ENCODE measurements at regions not wholly inside any gene's neighbourhood (a gene's known extent, or its start where the extent isn't known, plus 50 kb on each side); places are given as distances from the start of the nearest gene placed in this dataset.

- no peak for TF ChIP-seq POLR2A (IDR thresholded peaks at IDR 0.05; ENCODE audit: low read depth, low read length)
- TF ChIP-seq POLR2AphosphoS5 (IDR thresholded peaks at IDR 0.05; ENCODE audit: low read depth, low read length), result no peak
Observed at GRCh38 chr7:156089222-156089621, 277.0 kb upstream of the SHH start.

Data from GM12892 (cell line).